ENCODE measurements at regions not wholly inside any gene's neighbourhood (a gene's known extent, or its start where the extent isn't known, plus 50 kb on each side); places are given as distances from the start of the nearest gene placed in this dataset.

DNA sequence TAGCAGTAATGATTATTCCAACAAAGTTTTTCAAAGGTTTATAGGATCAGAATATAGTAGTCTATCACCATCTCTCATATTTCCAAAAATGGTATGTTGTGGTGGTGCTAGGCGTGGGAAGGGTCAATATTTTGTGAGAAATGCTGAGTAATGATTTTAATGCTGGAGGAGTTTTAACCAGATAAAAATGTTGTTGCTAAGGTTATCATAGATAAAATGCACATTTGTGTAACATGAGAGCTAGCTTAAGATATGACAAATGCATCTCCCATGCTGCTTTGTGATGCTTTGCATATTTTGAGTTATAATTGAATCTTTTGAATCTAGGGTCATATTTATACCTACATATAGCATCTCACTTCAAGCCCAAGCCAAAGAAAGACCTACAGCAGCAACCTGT lies 103.9 kb upstream of the ROBO1 start:
- H3K9me2 ChIP-seq (ENCODE audit: insufficient read depth, low read length): no peaks in the 10 kb centered on the region
- H3K9me3 ChIP-seq (ENCODE audit: low read length): no peaks in the 10 kb centered on the region
- no peak for DNase-seq (ENCODE audit: low spot score)
- POLR2A ChIA-PET: no interaction called here
- CTCF ChIA-PET (ENCODE audit: unreplicated experiment): no interaction called here
- intact Hi-C loops (cut with micrococcal nuclease; ENCODE audit: unreplicated experiment): no loop called here
- no peak for TF ChIP-seq EZH2phosphoT487 (IDR thresholded peaks at IDR 0.05; ENCODE audit: borderline replicate concordance, low read depth, low read length)
- TF ChIP-seq, protein P1, sequence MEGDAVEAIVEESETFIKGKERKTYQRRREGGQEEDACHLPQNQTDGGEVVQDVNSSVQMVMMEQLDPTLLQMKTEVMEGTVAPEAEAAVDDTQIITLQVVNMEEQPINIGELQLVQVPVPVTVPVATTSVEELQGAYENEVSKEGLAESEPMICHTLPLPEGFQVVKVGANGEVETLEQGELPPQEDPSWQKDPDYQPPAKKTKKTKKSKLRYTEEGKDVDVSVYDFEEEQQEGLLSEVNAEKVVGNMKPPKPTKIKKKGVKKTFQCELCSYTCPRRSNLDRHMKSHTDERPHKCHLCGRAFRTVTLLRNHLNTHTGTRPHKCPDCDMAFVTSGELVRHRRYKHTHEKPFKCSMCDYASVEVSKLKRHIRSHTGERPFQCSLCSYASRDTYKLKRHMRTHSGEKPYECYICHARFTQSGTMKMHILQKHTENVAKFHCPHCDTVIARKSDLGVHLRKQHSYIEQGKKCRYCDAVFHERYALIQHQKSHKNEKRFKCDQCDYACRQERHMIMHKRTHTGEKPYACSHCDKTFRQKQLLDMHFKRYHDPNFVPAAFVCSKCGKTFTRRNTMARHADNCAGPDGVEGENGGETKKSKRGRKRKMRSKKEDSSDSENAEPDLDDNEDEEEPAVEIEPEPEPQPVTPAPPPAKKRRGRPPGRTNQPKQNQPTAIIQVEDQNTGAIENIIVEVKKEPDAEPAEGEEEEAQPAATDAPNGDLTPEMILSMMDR (conservative IDR thresholded peaks at IDR 0.05; ENCODE audit: low read length): no peak
- no peaks in the 10 kb centered on the region for H3K36me3 ChIP-seq (ENCODE audit: insufficient read depth, low read length)
- no peaks in the 10 kb centered on the region for H3K4me1 ChIP-seq (ENCODE audit: insufficient read depth, low read length, poor library complexity, severe bottlenecking)
- no peak overlapping the region for H3K27ac ChIP-seq (ENCODE audit: low read depth, low read length, poor library complexity, severe bottlenecking)
- H3K79me2 ChIP-seq (ENCODE audit: insufficient read depth, low read depth, low read length): no peaks in the 10 kb centered on the region
- H2AFZ ChIP-seq (ENCODE audit: low read length): no peak overlapping the region
- H4K20me1 ChIP-seq (ENCODE audit: insufficient read depth, low read length): no peaks in the 10 kb centered on the region
- no peak overlapping the region for H3K4me3 ChIP-seq (ENCODE audit: low read depth, low read length, poor library complexity, severe bottlenecking)
- no TSS peak for BruUV-seq (replicated peaks)
- H3K4me2 ChIP-seq (ENCODE audit: low read length): no peak overlapping the region

DNA sequence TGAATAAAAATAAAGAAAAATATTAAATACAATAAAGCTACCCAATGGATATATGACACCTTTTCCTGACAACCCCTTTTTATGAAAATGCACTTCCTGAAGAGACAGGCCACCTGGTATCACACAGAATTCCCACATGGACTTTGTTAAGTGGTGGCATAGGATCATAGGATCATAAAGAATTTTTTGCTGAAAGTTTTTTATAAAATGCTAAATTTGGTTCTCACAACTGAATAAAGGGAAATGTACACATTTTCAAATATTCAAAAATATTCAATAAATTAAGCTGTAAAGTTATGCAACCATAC lies 102.5 kb upstream of the ROBO1 start:
- POLR2A ChIA-PET: interaction anchor here (0.6 kb wide), 1 partner anchor 25 kb away, joined by 3 read pairs; no protein-coding TSS in a partner anchor
- no peak overlapping the region for H3K4me3 ChIP-seq (ENCODE audit: low read depth, low read length, poor library complexity, severe bottlenecking)
- no peak for TF ChIP-seq EZH2phosphoT487 (IDR thresholded peaks at IDR 0.05; ENCODE audit: borderline replicate concordance, low read depth, low read length)
- TF ChIP-seq, protein P1 (conservative IDR thresholded peaks at IDR 0.05; ENCODE audit: low read length): no peak
- no peaks in the 10 kb centered on the region for H3K79me2 ChIP-seq (ENCODE audit: insufficient read depth, low read depth, low read length)
- no peak overlapping the region for H2AFZ ChIP-seq (ENCODE audit: low read length)
- no peak for DNase-seq (ENCODE audit: low spot score)
- no peaks in the 10 kb centered on the region for H3K36me3 ChIP-seq (ENCODE audit: insufficient read depth, low read length)
- no TSS peak for BruUV-seq (replicated peaks)
- CTCF ChIA-PET (ENCODE audit: unreplicated experiment): no interaction called here
- intact Hi-C loops (cut with micrococcal nuclease; ENCODE audit: unreplicated experiment): no loop called here
- no peak overlapping the region for H3K27ac ChIP-seq (ENCODE audit: low read depth, low read length, poor library complexity, severe bottlenecking)
- H3K4me1 ChIP-seq (ENCODE audit: insufficient read depth, low read length, poor library complexity, severe bottlenecking): no peaks in the 10 kb centered on the region
- no peak overlapping the region for H3K4me2 ChIP-seq (ENCODE audit: low read length)
- no peaks in the 10 kb centered on the region for H4K20me1 ChIP-seq (ENCODE audit: insufficient read depth, low read length)
- no peaks in the 10 kb centered on the region for H3K9me2 ChIP-seq (ENCODE audit: insufficient read depth, low read length)
- H3K9me3 ChIP-seq (ENCODE audit: low read length): no peaks in the 10 kb centered on the region

DNA sequence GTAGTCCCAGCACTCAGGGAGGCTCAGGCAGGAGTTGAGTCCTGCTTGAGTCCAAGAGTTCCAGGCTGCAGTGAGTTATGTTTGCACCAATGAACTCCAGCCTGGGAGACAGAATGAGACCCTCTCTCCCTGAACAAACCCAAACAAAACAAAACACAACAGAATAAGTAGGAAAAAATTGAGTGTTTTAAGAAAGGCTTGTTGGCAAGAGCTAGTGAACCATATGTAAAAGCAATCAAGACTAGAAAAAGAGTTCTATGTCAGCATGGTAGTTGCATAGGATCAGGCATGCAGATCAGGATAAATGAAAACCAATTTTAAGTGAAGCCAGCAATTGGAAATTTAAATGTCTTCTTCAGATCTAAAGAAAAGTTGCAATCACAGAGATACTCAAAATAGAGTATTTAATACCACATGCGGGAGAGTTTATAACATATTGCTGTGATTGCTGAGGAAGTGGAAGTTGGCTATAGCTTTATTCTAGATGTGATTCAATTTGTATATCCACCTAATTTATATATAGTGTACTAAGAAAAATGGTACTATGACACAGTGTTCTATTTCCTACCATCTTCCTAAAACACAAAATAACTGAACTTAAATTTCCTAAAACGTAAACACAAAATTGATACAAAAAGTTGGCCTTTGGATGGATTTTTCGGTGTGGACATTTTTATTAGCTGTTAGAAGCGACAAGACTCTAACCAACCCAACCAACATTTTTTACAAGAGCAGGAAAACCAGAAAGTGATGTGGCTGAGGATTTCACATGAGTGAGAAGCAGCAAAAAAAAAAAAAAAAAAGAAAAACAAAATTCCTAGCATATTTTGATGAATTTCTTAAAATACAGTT lies 101.9 kb upstream of the ROBO1 start:
- DNase-seq (ENCODE audit: low spot score): no peak
- CTCF ChIA-PET (ENCODE audit: unreplicated experiment): no interaction called here
- no peaks in the 10 kb centered on the region for H3K9me2 ChIP-seq (ENCODE audit: insufficient read depth, low read length)
- H3K4me3 ChIP-seq (ENCODE audit: low read depth, low read length, poor library complexity, severe bottlenecking): no peak overlapping the region
- TF ChIP-seq, protein P1 (conservative IDR thresholded peaks at IDR 0.05; ENCODE audit: low read length): no peak
- no peak for TF ChIP-seq EZH2phosphoT487 (IDR thresholded peaks at IDR 0.05; ENCODE audit: borderline replicate concordance, low read depth, low read length)
- no peak overlapping the region for H3K4me2 ChIP-seq (ENCODE audit: low read length)
- H3K9me3 ChIP-seq (ENCODE audit: low read length): no peaks in the 10 kb centered on the region
- H3K27ac ChIP-seq (ENCODE audit: low read depth, low read length, poor library complexity, severe bottlenecking): no peak overlapping the region
- H3K79me2 ChIP-seq (ENCODE audit: insufficient read depth, low read depth, low read length): no peaks in the 10 kb centered on the region
- BruUV-seq (replicated peaks): no TSS peak
- no peaks in the 10 kb centered on the region for H3K36me3 ChIP-seq (ENCODE audit: insufficient read depth, low read length)
- intact Hi-C loops (cut with micrococcal nuclease; ENCODE audit: unreplicated experiment): no loop called here
- H3K4me1 ChIP-seq (ENCODE audit: insufficient read depth, low read length, poor library complexity, severe bottlenecking): no peaks in the 10 kb centered on the region
- POLR2A ChIA-PET: interaction anchor here (0.6 kb wide), 1 partner anchor 25 kb away, joined by 3 read pairs; no protein-coding TSS in a partner anchor
- no peaks in the 10 kb centered on the region for H4K20me1 ChIP-seq (ENCODE audit: insufficient read depth, low read length)
- H2AFZ ChIP-seq (ENCODE audit: low read length): no peak overlapping the region
